K562 (cell line): ENCODE measurements at regions not wholly inside any gene's neighbourhood (a gene's known extent, or its start where the extent isn't known, plus 50 kb on each side); places are given as distances from the start of the nearest gene placed in this dataset.

Source experiments
- BHLHE40 ChIP-seq: IDR thresholded peaks from 2 replicates; pipeline ENCODE4 v1.6.1; 2011; ENCODE audit warnings: low read length, improper control_type of control experiment
- CBFA2T2 ChIP-seq: fragments of 450-650 bp; conservative IDR thresholded peaks from 2 replicates; pipeline ENCODE4 v1.6.1; 2017; ENCODE audit warnings: mild to moderate bottlenecking
- CC2D1A ChIP-seq: fragments of 450-650 bp; IDR thresholded peaks from 2 replicates; pipeline ENCODE4 v1.6.1; 2017; ENCODE audit warnings: mild to moderate bottlenecking
- CHD4 ChIP-seq: fragments of 200-600 bp; sonication (generic); IDR thresholded peaks from 3 replicates; pipeline ENCODE4 v1.6.1; 2012; ENCODE audit warnings: low read depth, mild to moderate bottlenecking, mixed read lengths, low read length, inconsistent platforms; ENCODE audit not compliant: insufficient read depth, insufficient replicate concordance, poor library complexity, severe bottlenecking
- COPS2 ChIP-seq: fragments of 450-650 bp; conservative IDR thresholded peaks from 2 replicates; pipeline ENCODE4 v1.6.1; 2016; ENCODE audit warnings: mild to moderate bottlenecking, moderate library complexity
- DPF2 ChIP-seq: fragments of 450-650 bp; IDR thresholded peaks from 2 replicates; pipeline ENCODE4 v1.6.1; 2016
- FOXA1 ChIP-seq: fragments of 450-650 bp; IDR thresholded peaks from 2 replicates; pipeline ENCODE4 v1.6.1; 2016; ENCODE audit warnings: mild to moderate bottlenecking, borderline replicate concordance
- FOXJ3 ChIP-seq: sonication (generic); formaldehyde crosslinking; IDR thresholded peaks from 2 replicates; pipeline ENCODE4 v1.4.0; 2020; ENCODE audit warnings: mild to moderate bottlenecking, missing genetic modification reagents
- HNRNPLL ChIP-seq: fragments of 200-400 bp; formaldehyde crosslinking; IDR thresholded peaks from 2 replicates; pipeline ENCODE4 v1.6.1; 2017; ENCODE audit warnings: low read length, low read depth, mild to moderate bottlenecking; ENCODE audit not compliant: poor library complexity, severe bottlenecking
- MAFG ChIP-seq: fragments of 450-650 bp; conservative IDR thresholded peaks from 2 replicates; pipeline ENCODE4 v1.6.1; 2016; ENCODE audit warnings: missing genetic modification characterization, missing compliant biosample characterization
- MAZ ChIP-seq, 2 experiments: fragments of 450-650 bp in 1 of 2; sonication (generic) in 1 of 2; formaldehyde crosslinking; IDR thresholded peaks in 1 of 2; conservative IDR thresholded peaks in 1 of 2; 2 replicates each; pipeline versions ENCODE4 v1.4.0 to v1.5.0; 2020; ENCODE audit warnings: mild to moderate bottlenecking in 1 of 2, missing genetic modification reagents in 1 of 2
- MTA3 ChIP-seq: fragments of 450-650 bp; formaldehyde crosslinking; IDR thresholded peaks from 2 replicates; pipeline ENCODE4 v1.6.1; 2017; ENCODE audit warnings: mild to moderate bottlenecking, borderline replicate concordance
- NCOA4 ChIP-seq: fragments of 450-650 bp; IDR thresholded peaks from 2 replicates; pipeline ENCODE4 v1.6.1; 2018; ENCODE audit warnings: mild to moderate bottlenecking; ENCODE audit not compliant: partially characterized antibody
- PHB2 ChIP-seq: fragments of 450-650 bp; IDR thresholded peaks from 2 replicates; pipeline ENCODE4 v1.6.1; 2017; ENCODE audit warnings: low read depth
- PRMT5 ChIP-seq: sonication (generic); formaldehyde crosslinking; IDR thresholded peaks from 2 replicates; pipeline ENCODE4 v1.5.0; 2020; ENCODE audit warnings: missing genetic modification reagents
- RBM15 ChIP-seq: fragments of 200-400 bp; formaldehyde crosslinking; IDR thresholded peaks from 2 replicates; pipeline ENCODE4 v1.6.1; 2018; ENCODE audit warnings: mild to moderate bottlenecking, low read length, moderate library complexity; ENCODE audit not compliant: insufficient read depth
- RBM22 ChIP-seq: fragments of 200-400 bp; formaldehyde crosslinking; IDR thresholded peaks from 2 replicates; pipeline ENCODE4 v1.6.1; 2018; ENCODE audit warnings: low read length, low read depth; ENCODE audit not compliant: poor library complexity, severe bottlenecking
- RUNX1 ChIP-seq: sonication (generic); IDR thresholded peaks from 2 replicates; pipeline ENCODE4 v1.6.1; 2016; ENCODE audit warnings: antibody characterized with exemption, low read depth
- SNAPC5 ChIP-seq: fragments of 250-450 bp; sonication (Bioruptor Pico); IDR thresholded peaks from 2 replicates; pipeline ENCODE4 v1.8.0; 2021; ENCODE audit warnings: moderate library complexity, mild to moderate bottlenecking, inconsistent platforms
- SRF ChIP-seq, 2 experiments: fragments of 250-450, 450-650 bp in 1 of 2; sonication (Bioruptor Pico) in 1 of 2; sonication (generic) in 1 of 2; formaldehyde crosslinking; IDR thresholded peaks; 2 replicates each; pipeline versions ENCODE4 v1.5.0 to v1.5.1; 2020 to 2022; ENCODE audit warnings: mild to moderate bottlenecking in 1 of 2, missing genetic modification reagents in 1 of 2
- TEAD1 ChIP-seq, 2 experiments: fragments of 450-650 bp in 1 of 2; sonication (generic) in 1 of 2; formaldehyde crosslinking; IDR thresholded peaks; 2 replicates each; pipeline versions ENCODE4 v1.4.0 to v1.8.0; 2020 to 2022; ENCODE audit warnings: mild to moderate bottlenecking in 2 of 2, missing genetic modification reagents in 1 of 2
- TEAD4 ChIP-seq, 2 experiments: sonication (generic) in 1 of 2; formaldehyde crosslinking in 1 of 2; IDR thresholded peaks; 2 replicates each; pipeline versions ENCODE4 v1.6.1 to v1.8.0; 2012 to 2022; ENCODE audit warnings: borderline replicate concordance in 1 of 2, inconsistent platforms in 1 of 2, low read length in 1 of 2, mild to moderate bottlenecking in 1 of 2, missing genetic modification reagents in 1 of 2
- TFAM ChIP-seq: fragments of 250-450 bp; sonication (Bioruptor Pico); conservative IDR thresholded peaks from 2 replicates; pipeline ENCODE4 v1.5.0; 2021; ENCODE audit warnings: mild to moderate bottlenecking, moderate library complexity
- TGIF2 ChIP-seq: sonication (generic); formaldehyde crosslinking; IDR thresholded peaks from 2 replicates; pipeline ENCODE4 v1.8.1; 2022; ENCODE audit warnings: mild to moderate bottlenecking, missing genetic modification reagents, moderate library complexity
- ZFPM2 ChIP-seq: fragments of 250-450 bp; sonication (Bioruptor Pico); IDR thresholded peaks from 2 replicates; pipeline ENCODE4 v1.5.1; 2022; ENCODE audit warnings: mild to moderate bottlenecking
- ZNF280A ChIP-seq: fragments of 450-650 bp; IDR thresholded peaks from 2 replicates; pipeline ENCODE4 v1.6.1; 2018; ENCODE audit warnings: mild to moderate bottlenecking, low read depth; ENCODE audit not compliant: partially characterized antibody
- ZNF77 ChIP-seq: fragments of 250-450 bp; sonication (Bioruptor Pico); IDR thresholded peaks from 2 replicates; pipeline ENCODE4 v1.5.0; 2020
- TF ChIP-seq, protein P1 (sequence below): fragments of 450-650 bp; formaldehyde crosslinking; IDR thresholded peaks from 2 replicates; pipeline ENCODE4 v1.4.0; 2020; ENCODE audit warnings: mild to moderate bottlenecking, moderate library complexity

GRCh38 chr3:128547368-128547987, 54.5 kb upstream of the GATA2 start (continued):
- TF ChIP-seq RBM22 (no peak), SRF (CRISPR knock-in tag; IDR thresholded peaks at IDR 0.05) (0 out of 4 replicates have a peak, but pooled peaks of 1 of the 2 experiments have one; percentile 36), SNAPC5 (no peak), BHLHE40 (peak; percentile 75), CHD4 (no peak), CBFA2T2 (peak; percentile 39), DPF2 (peak; percentile 89), ZFPM2 (CRISPR knock-in tag) (no peak), TFAM (CRISPR knock-in tag) (no peak), NCOA4 (no peak), CC2D1A (no peak), MAFG (tag) (peak; percentile 94), MAZ (CRISPR knock-in tag; conservative IDR thresholded peaks at IDR 0.05 in 1 of 2, IDR thresholded peaks at IDR 0.05 in 1 of 2) (peak; percentile 72), PRMT5 (no peak), TGIF2 (CRISPR knock-in tag) (no peak), RUNX1 (no peak), ZNF280A (no peak), TEAD4 (IDR thresholded peaks at IDR 0.05; ENCODE audit: low read length) (no peak), TEAD4 (CRISPR knock-in tag; IDR thresholded peaks at IDR 0.05; ENCODE audit: borderline replicate concordance) (no peak), TEAD1 (CRISPR knock-in tag; IDR thresholded peaks at IDR 0.05) (peak in 1 of 2 experiments; percentile 44; a peak in 1 of 4 replicates), HNRNPLL (no peak), MTA3 (0 out of 2 replicates have a peak, but pooled peaks have one; percentile 60), FOXJ3 (CRISPR knock-in tag) (no peak), PHB2 (no peak), RBM15 (no peak), COPS2 (no peak), ZNF77 (CRISPR knock-in tag) (no peak), FOXA1 (no peak)
- TF ChIP-seq, protein P1, sequence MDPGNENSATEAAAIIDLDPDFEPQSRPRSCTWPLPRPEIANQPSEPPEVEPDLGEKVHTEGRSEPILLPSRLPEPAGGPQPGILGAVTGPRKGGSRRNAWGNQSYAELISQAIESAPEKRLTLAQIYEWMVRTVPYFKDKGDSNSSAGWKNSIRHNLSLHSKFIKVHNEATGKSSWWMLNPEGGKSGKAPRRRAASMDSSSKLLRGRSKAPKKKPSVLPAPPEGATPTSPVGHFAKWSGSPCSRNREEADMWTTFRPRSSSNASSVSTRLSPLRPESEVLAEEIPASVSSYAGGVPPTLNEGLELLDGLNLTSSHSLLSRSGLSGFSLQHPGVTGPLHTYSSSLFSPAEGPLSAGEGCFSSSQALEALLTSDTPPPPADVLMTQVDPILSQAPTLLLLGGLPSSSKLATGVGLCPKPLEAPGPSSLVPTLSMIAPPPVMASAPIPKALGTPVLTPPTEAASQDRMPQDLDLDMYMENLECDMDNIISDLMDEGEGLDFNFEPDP (CRISPR knock-in tag), result no peak
